SU-DHL-6 (cell line): ENCODE measurements at regions not wholly inside any gene's neighbourhood (a gene's known extent, or its start where the extent isn't known, plus 50 kb on each side); places are given as distances from the start of the nearest gene placed in this dataset.

ENCODE experiments used
- CTCF ChIP-seq: fragments of 200-600 bp; sonication (generic); IDR thresholded peaks from one replicate; pipeline ENCODE4 v1.5.1; 2017; ENCODE audit warnings: antibody characterized with exemption, mild to moderate bottlenecking, low read length, moderate library complexity; ENCODE audit not compliant: insufficient read depth, poor library complexity, severe bottlenecking
- EZH2phosphoT487 ChIP-seq: fragments of 200-600 bp; sonication (generic), shearing (Covaris generic); conservative IDR thresholded peaks from 2 replicates; pipeline ENCODE4 v1.6.1; 2018; ENCODE audit warnings: mild to moderate bottlenecking, antibody characterized with exemption, low read length, moderate library complexity, mixed read lengths

DNA sequence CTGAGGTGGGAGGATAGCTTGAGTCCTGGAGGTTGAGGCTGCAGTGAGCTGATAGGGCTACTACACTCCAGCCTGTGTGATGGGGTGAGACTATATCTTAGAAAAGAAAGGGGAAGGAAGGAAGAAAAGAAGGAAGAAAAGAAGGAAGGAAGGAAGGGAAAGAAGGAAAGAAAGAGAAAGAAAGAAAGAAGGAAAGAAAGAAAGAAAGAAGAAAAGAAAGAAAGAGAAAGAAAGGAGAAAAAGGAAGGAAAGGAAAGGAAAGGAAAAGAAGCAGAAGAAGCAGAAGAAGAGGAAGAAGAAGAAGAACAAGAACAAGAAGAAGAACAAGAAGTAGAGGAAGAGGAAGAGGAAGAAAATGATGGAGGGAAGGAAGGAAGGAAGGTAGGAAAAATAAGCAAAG lies 1130.2 kb upstream of the MAP3K7 start:
- TF ChIP-seq CTCF (no peak), EZH2phosphoT487 (no peak)
